ENCODE measurements at regions not wholly inside any gene's neighbourhood (a gene's known extent, or its start where the extent isn't known, plus 50 kb on each side); places are given as distances from the start of the nearest gene placed in this dataset.

- Mint-ChIP-seq H3K27ac (peak overlapping the region; percentile 51), H3K4me1 (ENCODE audit: low read depth) (peaks cover 29% of the 10 kb centered on the region), H3K4me3 (no peak overlapping the region), H3K27me3 (no peaks in the 10 kb centered on the region), H3K9me3 (peaks cover 19% of the 10 kb centered on the region), H3K36me3 (ENCODE audit: low read depth) (peaks cover 34% of the 10 kb centered on the region)
- intact Hi-C loops (cut with micrococcal nuclease) = no loop called here
These were observed 192.6 kb upstream of the FOXN3 start for GRCh38 chr14:89609500-89610100.

- H3K4me3 Mint-ChIP-seq = no peak overlapping the region
- intact Hi-C loops (cut with micrococcal nuclease) = no loop called here
- no peak overlapping the region for H3K27ac Mint-ChIP-seq
- H3K4me1 Mint-ChIP-seq (ENCODE audit: low read depth) = peaks cover 31% of the 10 kb centered on the region
- no peaks in the 10 kb centered on the region for H3K27me3 Mint-ChIP-seq
- peaks cover 19% of the 10 kb centered on the region for H3K9me3 Mint-ChIP-seq
- peaks cover 30% of the 10 kb centered on the region for H3K36me3 Mint-ChIP-seq (ENCODE audit: low read depth)
These were observed 190.4 kb upstream of the FOXN3 start for GRCh38 chr14:89607453-89607852.

- peaks cover 25% of the 10 kb centered on the region for H3K36me3 Mint-ChIP-seq (ENCODE audit: low read depth)
- intact Hi-C loops (cut with micrococcal nuclease) = no loop called here
These were observed 187.0 kb upstream of the FOXN3 start for GRCh38 chr14:89603938-89604480.

GRCh38 chr14:89600950-89601826 lies 184.2 kb upstream of the FOXN3 start:
- Mint-ChIP-seq H3K4me3 (no peak overlapping the region), H3K27ac (no peak overlapping the region), H3K27me3 (no peaks in the 10 kb centered on the region), H3K9me3 (peaks cover 47% of the 10 kb centered on the region), H3K36me3 (ENCODE audit: low read depth) (peaks cover 25% of the 10 kb centered on the region), H3K4me1 (ENCODE audit: low read depth) (peaks cover 7% of the 10 kb centered on the region)
- intact Hi-C loops (cut with micrococcal nuclease) = no loop called here

More at GRCh38 chr14:89603938-89604480, 187.0 kb upstream of the FOXN3 start:
- Mint-ChIP-seq H3K27me3 (no peaks in the 10 kb centered on the region), H3K9me3 (peaks cover 32% of the 10 kb centered on the region), H3K4me1 (ENCODE audit: low read depth) (peaks cover 12% of the 10 kb centered on the region), H3K27ac (no peak overlapping the region), H3K4me3 (no peak overlapping the region)

GRCh38 chr14:89600029-89600428 lies 183.0 kb upstream of the FOXN3 start:
- peaks cover 27% of the 10 kb centered on the region for H3K36me3 Mint-ChIP-seq (ENCODE audit: low read depth)
- no peak overlapping the region for H3K4me3 Mint-ChIP-seq
- H3K27ac Mint-ChIP-seq = peak overlapping the region; percentile 46
- peaks cover 42% of the 10 kb centered on the region for H3K9me3 Mint-ChIP-seq
- H3K27me3 Mint-ChIP-seq = no peaks in the 10 kb centered on the region
- H3K4me1 Mint-ChIP-seq (ENCODE audit: low read depth) = peaks cover 7% of the 10 kb centered on the region
- intact Hi-C loops (cut with micrococcal nuclease) = no loop called here

GRCh38 chr14:89598548-89599186 lies 181.6 kb upstream of the FOXN3 start:
- H3K4me3 Mint-ChIP-seq = no peak overlapping the region
- H3K4me1 Mint-ChIP-seq (ENCODE audit: low read depth) = no peaks in the 10 kb centered on the region
- H3K27me3 Mint-ChIP-seq = no peaks in the 10 kb centered on the region
- peaks cover 38% of the 10 kb centered on the region for H3K9me3 Mint-ChIP-seq
- H3K27ac Mint-ChIP-seq = no peak overlapping the region
- H3K36me3 Mint-ChIP-seq (ENCODE audit: low read depth) = peaks cover 36% of the 10 kb centered on the region
- intact Hi-C loops (cut with micrococcal nuclease) = no loop called here

- Mint-ChIP-seq H3K36me3 (ENCODE audit: low read depth) (peaks cover 25% of the 10 kb centered on the region), H3K4me1 (ENCODE audit: low read depth) (peaks cover 43% of the 10 kb centered on the region), H3K27me3 (no peaks in the 10 kb centered on the region), H3K9me3 (peaks cover 26% of the 10 kb centered on the region), H3K27ac (peak overlapping the region; percentile 10), H3K4me3 (no peak overlapping the region)
- intact Hi-C loops (cut with micrococcal nuclease) = no loop called here
These were observed 175.9 kb upstream of the FOXN3 start for GRCh38 chr14:89592961-89593360.

GRCh38 chr14:89589400-89590118 lies 172.5 kb upstream of the FOXN3 start:
- peak overlapping the region; percentile 93 for H3K27ac Mint-ChIP-seq
- peaks cover 17% of the 10 kb centered on the region for H3K36me3 Mint-ChIP-seq (ENCODE audit: low read depth)
- intact Hi-C loops (cut with micrococcal nuclease) = no loop called here
- H3K4me3 Mint-ChIP-seq = peak overlapping the region; percentile 50
- peaks cover 69% of the 10 kb centered on the region for H3K4me1 Mint-ChIP-seq (ENCODE audit: low read depth)
- H3K9me3 Mint-ChIP-seq = peaks cover 9% of the 10 kb centered on the region
- H3K27me3 Mint-ChIP-seq = no peaks in the 10 kb centered on the region

GRCh38 chr14:89588840-89589296 lies 171.8 kb upstream of the FOXN3 start:
- intact Hi-C loops (cut with micrococcal nuclease) = no loop called here
- Mint-ChIP-seq H3K4me3 (peak overlapping the region; percentile 50), H3K27ac (peak overlapping the region; percentile 93)

GRCh38 chr14:89588016-89588415 lies 171.0 kb upstream of the FOXN3 start:
- intact Hi-C loops (cut with micrococcal nuclease) = no loop called here
- no peaks in the 10 kb centered on the region for H3K27me3 Mint-ChIP-seq
- peaks cover 7% of the 10 kb centered on the region for H3K9me3 Mint-ChIP-seq
- peaks cover 69% of the 10 kb centered on the region for H3K4me1 Mint-ChIP-seq (ENCODE audit: low read depth)
- peak overlapping the region; percentile 93 for H3K27ac Mint-ChIP-seq
- H3K36me3 Mint-ChIP-seq (ENCODE audit: low read depth) = peaks cover 12% of the 10 kb centered on the region
- no peak overlapping the region for H3K4me3 Mint-ChIP-seq

More at GRCh38 chr14:89588840-89589296, 171.8 kb upstream of the FOXN3 start:
- Mint-ChIP-seq H3K9me3 (peaks cover 9% of the 10 kb centered on the region), H3K4me1 (ENCODE audit: low read depth) (peaks cover 69% of the 10 kb centered on the region), H3K36me3 (ENCODE audit: low read depth) (peaks cover 13% of the 10 kb centered on the region), H3K27me3 (no peaks in the 10 kb centered on the region)

GRCh38 chr14:89587136-89587420 lies 170.0 kb upstream of the FOXN3 start:
- Mint-ChIP-seq H3K27me3 (no peaks in the 10 kb centered on the region), H3K27ac (peak overlapping the region; percentile 93), H3K36me3 (ENCODE audit: low read depth) (peaks cover 11% of the 10 kb centered on the region), H3K4me1 (ENCODE audit: low read depth) (peaks cover 64% of the 10 kb centered on the region), H3K4me3 (no peak overlapping the region), H3K9me3 (no peaks in the 10 kb centered on the region)
- intact Hi-C loops (cut with micrococcal nuclease) = no loop called here

- no peaks in the 10 kb centered on the region for H3K9me3 Mint-ChIP-seq
- intact Hi-C loops (cut with micrococcal nuclease) = no loop called here
- peaks cover 17% of the 10 kb centered on the region for H3K36me3 Mint-ChIP-seq (ENCODE audit: low read depth)
- H3K4me3 Mint-ChIP-seq = peak overlapping the region; percentile 2
- H3K27me3 Mint-ChIP-seq = no peaks in the 10 kb centered on the region
- H3K27ac Mint-ChIP-seq = peak overlapping the region; percentile 93
- H3K4me1 Mint-ChIP-seq (ENCODE audit: low read depth) = peaks cover 62% of the 10 kb centered on the region
These were observed 169.5 kb upstream of the FOXN3 start for GRCh38 chr14:89586258-89587135.

- Mint-ChIP-seq H3K4me1 (ENCODE audit: low read depth) (peaks cover 44% of the 10 kb centered on the region), H3K27me3 (no peaks in the 10 kb centered on the region), H3K4me3 (peak overlapping the region; percentile 40), H3K36me3 (ENCODE audit: low read depth) (peaks cover 27% of the 10 kb centered on the region), H3K9me3 (no peaks in the 10 kb centered on the region), H3K27ac (peak overlapping the region; percentile 84)
- intact Hi-C loops (cut with micrococcal nuclease) = no loop called here
These were observed 161.1 kb upstream of the FOXN3 start for GRCh38 chr14:89578156-89578555.

All from dendritic cell treated with granulocyte-macrophage colony-stimulating factor and Interleukin-4, amounts not matched to agents 40 ng/mL and 50 ng/mL, for 4 days (primary cell).